ENCODE measurements at regions not wholly inside any gene's neighbourhood (a gene's known extent, or its start where the extent isn't known, plus 50 kb on each side); places are given as distances from the start of the nearest gene placed in this dataset.

- Mint-ChIP-seq H3K9me3 (ENCODE audit: low read depth) (peaks cover 65% of the 10 kb centered on the region), H3K4me1 (ENCODE audit: low read depth) (no peaks in the 10 kb centered on the region), H3K4me3 (ENCODE audit: unreplicated experiment) (no peak overlapping the region), H3K27me3 (ENCODE audit: low read depth) (no peaks in the 10 kb centered on the region), H3K36me3 (ENCODE audit: low read depth) (no peaks in the 10 kb centered on the region), H3K27ac (ENCODE audit: unreplicated experiment) (no peak overlapping the region)
- no peak for TF ChIP-seq CTCF (IDR thresholded peaks at IDR 0.05)
- DNase-seq (ENCODE audit: low spot score), result peak; percentile 34
These were observed 349.8 kb downstream of the TMEM121 start for GRCh38 chr14:105876158-105876557.

DNA sequence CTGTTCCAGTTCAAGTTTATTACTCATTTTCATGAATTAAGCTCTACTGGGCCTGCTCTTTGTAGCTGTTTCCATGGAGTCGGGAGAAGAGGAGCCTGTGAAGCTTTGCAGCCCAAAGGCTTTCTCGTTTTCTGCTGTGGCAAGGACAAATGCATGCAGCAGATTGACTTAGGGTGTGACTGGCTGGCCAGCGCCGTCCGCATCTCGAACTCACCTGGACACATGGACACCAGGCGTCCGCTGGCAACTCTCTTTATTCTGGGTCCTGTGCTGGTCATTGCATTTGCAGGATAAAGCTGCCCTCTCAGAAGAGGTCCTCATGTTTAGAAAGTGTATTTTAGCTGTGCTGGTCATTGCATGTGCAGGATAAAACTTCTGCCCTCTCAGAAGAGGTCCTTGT is 350.4 kb downstream of the TMEM121 start:
- peaks cover 59% of the 10 kb centered on the region for H3K9me3 Mint-ChIP-seq (ENCODE audit: low read depth)
- no peaks in the 10 kb centered on the region for H3K36me3 Mint-ChIP-seq (ENCODE audit: low read depth)
- no peak overlapping the region for H3K4me3 Mint-ChIP-seq (ENCODE audit: unreplicated experiment)
- no peak for TF ChIP-seq CTCF (IDR thresholded peaks at IDR 0.05)
- peak; percentile 39 for DNase-seq (ENCODE audit: low spot score)
- no peaks in the 10 kb centered on the region for H3K4me1 Mint-ChIP-seq (ENCODE audit: low read depth)
- no peak overlapping the region for H3K27ac Mint-ChIP-seq (ENCODE audit: unreplicated experiment)
- H3K27me3 Mint-ChIP-seq (ENCODE audit: low read depth), result no peaks in the 10 kb centered on the region

- peaks cover 51% of the 10 kb centered on the region for H3K9me3 Mint-ChIP-seq (ENCODE audit: low read depth)
- TF ChIP-seq CTCF (IDR thresholded peaks at IDR 0.05), result no peak
These were observed 351.3 kb downstream of the TMEM121 start for GRCh38 chr14:105877645-105878044.

GRCh38 chr14:105878125-105878524 is 351.7 kb downstream of the TMEM121 start:
- H3K27ac Mint-ChIP-seq (ENCODE audit: unreplicated experiment), result no peak overlapping the region
- no peaks in the 10 kb centered on the region for H3K4me1 Mint-ChIP-seq (ENCODE audit: low read depth)
- H3K36me3 Mint-ChIP-seq (ENCODE audit: low read depth), result no peaks in the 10 kb centered on the region
- no peak overlapping the region for H3K4me3 Mint-ChIP-seq (ENCODE audit: unreplicated experiment)
- no peak for TF ChIP-seq CTCF (IDR thresholded peaks at IDR 0.05)
- peaks cover 46% of the 10 kb centered on the region for H3K9me3 Mint-ChIP-seq (ENCODE audit: low read depth)
- peak; percentile 79 for DNase-seq (ENCODE audit: low spot score)
- H3K27me3 Mint-ChIP-seq (ENCODE audit: low read depth), result no peaks in the 10 kb centered on the region

More at GRCh38 chr14:105877645-105878044, 351.3 kb downstream of the TMEM121 start:
- H3K36me3 Mint-ChIP-seq (ENCODE audit: low read depth), result no peaks in the 10 kb centered on the region
- no peaks in the 10 kb centered on the region for H3K4me1 Mint-ChIP-seq (ENCODE audit: low read depth)
- H3K4me3 Mint-ChIP-seq (ENCODE audit: unreplicated experiment), result no peak overlapping the region
- H3K27me3 Mint-ChIP-seq (ENCODE audit: low read depth), result no peaks in the 10 kb centered on the region
- H3K27ac Mint-ChIP-seq (ENCODE audit: unreplicated experiment), result no peak overlapping the region
- peak; percentile 36 for DNase-seq (ENCODE audit: low spot score)

DNA sequence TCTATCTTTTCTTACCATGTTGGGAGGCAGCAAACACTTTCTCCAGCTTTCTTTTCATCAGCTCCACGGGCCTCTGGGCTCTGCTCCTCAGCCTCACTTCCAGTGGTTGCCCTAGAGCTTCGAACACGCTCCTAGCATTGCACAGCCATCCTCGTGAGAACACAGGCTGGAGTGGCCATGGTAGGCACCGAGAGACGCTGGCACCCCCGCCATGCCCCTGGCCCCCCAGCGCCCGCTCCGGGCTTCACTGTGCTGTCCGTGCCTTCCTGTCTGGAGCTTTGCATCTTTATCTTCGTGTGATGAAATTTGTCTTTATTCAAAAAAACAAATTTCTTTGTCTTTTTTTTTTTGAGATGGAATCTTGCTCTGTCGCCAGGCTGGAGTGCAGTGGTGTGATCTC is 352.2 kb downstream of the TMEM121 start:
- no peak overlapping the region for H3K27ac Mint-ChIP-seq (ENCODE audit: unreplicated experiment)
- TF ChIP-seq CTCF (IDR thresholded peaks at IDR 0.05), result no peak
- H3K9me3 Mint-ChIP-seq (ENCODE audit: low read depth), result peaks cover 42% of the 10 kb centered on the region
- no peaks in the 10 kb centered on the region for H3K27me3 Mint-ChIP-seq (ENCODE audit: low read depth)
- no peaks in the 10 kb centered on the region for H3K4me1 Mint-ChIP-seq (ENCODE audit: low read depth)
- H3K4me3 Mint-ChIP-seq (ENCODE audit: unreplicated experiment), result no peak overlapping the region
- H3K36me3 Mint-ChIP-seq (ENCODE audit: low read depth), result no peaks in the 10 kb centered on the region
- peak; percentile 76 for DNase-seq (ENCODE audit: low spot score)

Measured in chondrocyte (in vitro differentiated cells).